ENCODE measurements at regions not wholly inside any gene's neighbourhood (a gene's known extent, or its start where the extent isn't known, plus 50 kb on each side); places are given as distances from the start of the nearest gene placed in this dataset.
"Not testable (repeated sequence)": the region's sequence is repeated elsewhere in the genome, so short reads cannot be mapped to it uniquely, and the experiment has no call there.

DNA sequence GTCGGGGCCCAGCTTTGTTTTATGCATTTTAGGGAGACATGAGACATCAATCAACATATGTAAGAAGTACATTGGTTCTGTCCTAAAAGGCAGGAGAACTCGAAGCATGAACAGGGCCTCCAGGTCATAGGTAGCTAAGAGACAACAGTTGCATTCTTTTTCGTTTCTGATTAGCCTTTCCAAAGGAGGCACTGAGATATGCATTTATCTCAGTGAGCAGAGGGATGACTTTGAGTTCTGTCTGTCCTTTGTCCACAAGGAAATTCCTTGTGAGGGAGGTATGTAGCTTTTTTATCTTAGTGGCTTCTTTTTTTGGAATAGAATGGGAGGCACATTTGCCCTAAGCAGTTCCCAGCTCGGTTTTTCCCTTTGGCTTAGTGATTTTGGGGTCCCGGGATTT lies 109.5 kb upstream of the KIF2A start:
- not testable (repeated sequence) for DNase-seq

DNA sequence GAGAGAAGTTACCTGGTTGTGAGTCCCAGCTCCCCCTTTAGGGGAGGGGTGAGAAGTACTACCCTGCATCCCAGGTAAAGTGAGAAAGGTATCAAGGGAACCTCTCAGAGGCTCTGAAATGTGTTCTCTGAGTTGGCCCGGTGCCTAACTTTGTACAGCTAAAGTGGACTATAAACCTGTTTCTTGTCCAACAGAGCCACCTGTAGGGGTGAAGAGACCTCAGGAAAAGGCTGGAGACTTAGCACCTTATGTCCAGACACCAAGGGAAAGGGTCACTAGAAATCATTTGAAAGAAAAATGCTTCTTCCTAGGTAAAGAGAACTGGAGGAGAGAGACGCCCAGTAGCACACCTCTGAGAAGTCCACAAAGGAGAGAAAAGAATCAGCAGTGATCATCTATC lies 108.3 kb upstream of the KIF2A start:
- DNase-seq = no peak

DNA sequence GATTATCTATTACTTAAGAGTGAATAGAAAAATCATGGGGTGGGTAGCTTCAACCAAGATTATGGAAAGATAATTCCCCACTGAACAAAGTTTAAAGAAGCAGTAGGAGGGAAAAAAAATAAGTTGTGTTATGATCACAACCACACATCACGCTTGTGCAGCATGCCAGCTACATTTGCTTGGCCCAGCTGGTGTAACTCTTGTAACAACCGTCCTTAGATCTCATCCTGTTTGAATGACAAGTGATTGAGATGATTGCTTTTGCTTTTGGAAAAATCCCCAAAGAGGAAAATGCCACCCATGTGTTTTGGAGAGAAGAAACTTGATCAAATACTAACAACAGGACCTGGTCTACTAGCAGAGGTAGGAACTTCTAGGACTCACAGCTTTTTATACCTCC lies 107.6 kb upstream of the KIF2A start:
- DNase-seq = no peak

GRCh38 chr5:62199792-62200716 lies 106.0 kb upstream of the KIF2A start:
- DNase-seq = no peak

- DNase-seq = no peak
Observed at GRCh38 chr5:62206150-62206829, 99.7 kb upstream of the KIF2A start.

GRCh38 chr5:62208218-62208852 lies 97.7 kb upstream of the KIF2A start:
- no peak for DNase-seq

DNA sequence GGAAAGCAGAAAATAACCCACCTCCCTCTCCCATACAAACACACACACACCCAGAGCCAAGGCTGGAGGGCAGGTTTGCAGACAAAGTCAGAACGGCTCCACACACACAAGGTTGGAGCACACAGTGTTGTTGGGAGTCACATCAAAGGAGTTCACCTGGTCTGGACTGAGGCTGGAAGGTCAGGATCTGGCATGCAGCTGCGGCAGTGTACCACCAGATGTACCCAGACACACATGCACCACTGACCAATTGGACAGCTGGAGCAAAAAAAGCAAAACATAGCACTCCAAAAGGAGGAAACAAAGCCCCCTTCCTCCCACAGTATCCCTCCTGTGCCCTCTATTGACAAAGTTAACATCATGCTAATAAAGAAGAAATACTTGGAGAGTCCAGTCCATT lies 94.6 kb upstream of the KIF2A start:
- no peak for DNase-seq

GRCh38 chr5:62212648-62213047 lies 93.4 kb upstream of the KIF2A start:
- DNase-seq = no peak

- no peak for DNase-seq
Observed at GRCh38 chr5:62214701-62215100, 91.3 kb upstream of the KIF2A start.

GRCh38 chr5:62216603-62217002 lies 89.4 kb upstream of the KIF2A start:
- DNase-seq = not testable (repeated sequence)

GRCh38 chr5:62217095-62217494 lies 88.9 kb upstream of the KIF2A start:
- not testable (repeated sequence) for DNase-seq

DNA sequence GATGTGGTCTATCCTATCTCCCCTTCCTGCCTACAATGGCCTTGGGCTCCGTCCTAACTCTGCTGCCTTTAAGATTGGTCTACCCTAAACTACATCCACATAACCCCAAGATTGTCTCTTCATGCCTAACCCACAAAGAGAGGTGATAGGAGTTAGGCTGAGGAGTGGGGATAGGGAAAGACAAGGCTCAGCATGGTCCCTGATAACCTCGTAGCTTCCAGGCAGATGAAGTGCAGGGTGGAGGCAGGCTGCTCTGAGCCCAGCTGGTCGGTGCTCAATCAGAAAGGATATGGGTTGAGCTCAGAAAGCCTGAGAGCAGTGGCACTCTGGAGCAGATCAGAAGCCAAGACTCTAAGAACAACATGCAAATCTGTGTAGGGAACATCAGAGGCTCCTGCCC lies 87.1 kb upstream of the KIF2A start:
- DNase-seq = not testable (repeated sequence)

DNA sequence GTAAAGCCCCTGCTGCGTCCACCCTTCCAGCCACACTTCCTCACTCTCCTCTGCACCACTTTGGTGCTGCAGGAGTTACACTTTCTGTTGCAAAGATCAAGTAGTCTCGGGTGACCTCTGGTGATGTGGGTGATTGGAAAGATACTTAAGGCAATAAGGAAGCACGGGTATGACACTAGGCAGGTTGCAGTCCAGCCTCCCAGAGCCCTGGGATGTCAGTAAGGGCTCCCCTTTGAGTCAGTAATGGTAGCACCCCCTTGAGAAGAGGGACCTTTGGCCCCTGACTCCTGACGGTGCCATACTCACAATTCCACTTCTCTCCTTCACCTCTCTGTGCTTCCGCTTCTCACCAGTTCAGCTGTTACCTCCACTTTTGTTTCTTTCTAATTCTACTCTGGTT lies 84.1 kb upstream of the KIF2A start:
- not testable (repeated sequence) for DNase-seq

- not testable (repeated sequence) for DNase-seq
Observed at GRCh38 chr5:62222305-62222704, 83.7 kb upstream of the KIF2A start.

DNA sequence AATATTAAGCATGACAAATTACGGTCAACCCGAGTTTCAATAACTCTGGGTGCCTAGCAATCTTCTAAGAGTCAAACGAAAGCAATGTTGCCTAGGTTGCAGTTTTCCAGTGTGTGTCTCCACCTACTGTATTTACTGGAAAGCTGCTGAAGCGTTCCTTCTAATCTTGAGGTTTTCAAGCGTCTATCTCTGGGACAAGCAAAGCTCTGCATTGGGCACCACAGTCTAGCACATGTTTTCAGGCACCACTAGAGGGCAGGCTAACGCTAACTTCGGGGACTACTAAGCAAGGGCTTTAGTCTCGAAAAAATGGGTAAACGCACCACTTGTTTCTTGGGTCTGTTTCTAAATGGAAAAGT lies 82.7 kb upstream of the KIF2A start:
- not testable (repeated sequence) for DNase-seq

GRCh38 chr5:62224987-62225601 lies 80.9 kb upstream of the KIF2A start:
- not testable (repeated sequence) for DNase-seq

- not testable (repeated sequence) for DNase-seq
Observed at GRCh38 chr5:62230876-62231388, 75.1 kb upstream of the KIF2A start.

DNA sequence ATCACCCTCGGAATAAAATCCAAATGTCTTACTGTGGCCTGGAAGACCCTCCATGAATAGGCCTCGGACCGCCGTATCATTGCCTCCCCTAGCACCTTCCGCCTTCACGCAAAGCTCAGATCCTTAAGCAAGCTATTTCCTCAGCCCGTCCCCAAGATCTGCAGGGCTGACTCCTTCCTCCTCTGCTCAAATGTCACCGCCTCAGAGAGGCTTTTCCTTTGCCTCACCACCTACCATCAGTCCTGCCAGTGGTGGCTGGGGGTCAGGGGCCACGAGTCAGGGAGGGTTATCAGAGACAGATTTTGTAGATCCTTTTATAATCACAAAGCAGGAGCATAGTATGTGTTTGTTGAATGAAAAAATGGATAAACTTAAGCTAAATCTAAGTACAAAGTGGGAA lies 74.4 kb upstream of the KIF2A start:
- DNase-seq = no peak

- DNase-seq = not testable (repeated sequence)
Observed at GRCh38 chr5:62232218-62232617, 73.8 kb upstream of the KIF2A start.

DNA sequence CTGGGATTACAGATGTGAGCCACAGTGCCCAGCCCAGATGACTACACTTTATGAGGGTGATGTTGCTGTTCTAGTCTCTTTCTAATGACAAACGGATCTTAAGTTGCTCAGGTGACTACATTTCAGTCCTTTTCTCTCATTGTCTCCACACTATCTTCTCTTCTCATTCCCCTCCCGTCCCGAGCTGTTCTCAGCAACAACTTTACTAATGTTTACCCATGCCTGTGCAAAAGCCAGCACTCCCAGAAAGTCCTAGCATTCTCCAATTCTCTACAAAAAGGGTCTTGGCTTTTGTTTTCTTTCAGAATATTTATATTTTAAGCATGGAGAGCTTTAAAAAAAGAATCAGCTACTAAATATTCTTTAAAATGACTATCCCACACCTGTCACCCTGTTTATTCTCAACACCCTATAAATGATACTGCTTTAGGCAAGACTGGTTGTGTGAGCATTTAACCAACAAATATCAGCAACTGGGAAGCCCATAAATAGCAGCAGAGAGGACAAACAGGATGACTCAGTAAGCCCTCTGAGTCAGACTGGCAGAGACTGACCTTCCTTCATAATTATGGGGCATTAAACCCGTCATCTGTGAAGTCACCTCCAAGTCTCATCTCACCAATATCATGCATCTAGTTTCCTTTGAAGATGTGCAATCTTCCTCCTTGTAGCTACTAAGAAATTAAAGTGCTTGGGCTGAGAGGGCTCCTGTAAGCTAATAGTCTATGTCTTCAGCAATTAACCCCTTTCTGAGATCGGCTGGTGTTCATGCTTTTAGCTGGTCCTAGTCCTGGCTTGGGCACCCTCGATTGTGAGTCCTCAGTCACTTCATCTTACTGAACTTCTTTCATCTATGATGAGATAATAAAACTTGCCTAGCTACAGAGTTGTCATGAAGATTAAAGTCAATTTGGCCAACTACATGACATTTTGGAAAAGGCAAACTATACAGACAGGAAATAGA lies 72.6 kb upstream of the KIF2A start:
- DNase-seq = not testable (repeated sequence)

GRCh38 chr5:62236593-62236992 lies 69.4 kb upstream of the KIF2A start:
- not testable (repeated sequence) for DNase-seq

- not testable (repeated sequence) for DNase-seq
Observed at GRCh38 chr5:62237944-62238343, 68.1 kb upstream of the KIF2A start.
